SK-N-SH (cell line): ENCODE measurements at regions not wholly inside any gene's neighbourhood (a gene's known extent, or its start where the extent isn't known, plus 50 kb on each side); places are given as distances from the start of the nearest gene placed in this dataset.
A peak's percentile ranks its signal among the peaks of the same experiment; 100 is the strongest.

Source experiments
- CTCF ChIA-PET: fragments of 300-600, 350-600 bp; formaldehyde crosslinking; extraction: SDS; loops from one replicate; lab custom pipeline; 2021; lab: Yijun Ruan, JAX
- POLR2A ChIA-PET: fragments of 350-600 bp; sonication (Branson Sonifier 250); formaldehyde crosslinking; extraction: SDS; loops from one replicate; lab custom pipeline; 2020; ENCODE audit warnings: antibody characterized with exemption, inconsistent platforms; lab: Yijun Ruan, JAX
- DNase-seq: peaks from one replicate; pipeline ENCODE4 v3.0.0; 2012
- H2AFZ ChIP-seq: fragments of 200-600 bp; sonication (generic); 2 replicates; pipeline ENCODE4 v1.8.1; 2016; ENCODE audit warnings: antibody characterized with exemption, mild to moderate bottlenecking, low read depth
- H3F3A ChIP-seq: fragments of 200-600 bp; sonication (generic); replicated peaks from 2 replicates; pipeline ENCODE3; 2016; ENCODE audit warnings: antibody characterized with exemption, mild to moderate bottlenecking; ENCODE audit not compliant: insufficient read depth
- H3K27ac ChIP-seq, 2 experiments: fragments of 200-500 bp in 1 of 2; fragments of 200-600 bp in 1 of 2; sonication (Bioruptor generic) in 1 of 2; sonication (generic), shearing (Covaris generic) in 1 of 2; 2 replicates each; pipeline versions ENCODE4 v1.5.1 to v1.6.1; 2014 to 2016; ENCODE audit warnings: low read depth in 2 of 2, inconsistent platforms in 1 of 2, low read length in 1 of 2, mild to moderate bottlenecking in 1 of 2, mixed read lengths in 1 of 2
- H3K27me3 ChIP-seq: fragments of 200-600 bp; sonication (generic), shearing (Covaris generic); 2 replicates; pipeline ENCODE4 v1.6.1; 2016; ENCODE audit warnings: mixed run types; ENCODE audit not compliant: insufficient read depth
- H3K36me3 ChIP-seq, 2 experiments: fragments of 200-500 bp in 1 of 2; fragments of 200-600 bp in 1 of 2; sonication (Bioruptor generic) in 1 of 2; sonication (generic) in 1 of 2; replicated peaks in 1 of 2; 2 replicates each; pipeline versions ENCODE3 to v1.5.1; 2014 to 2016; ENCODE audit warnings: low read length in 1 of 2, mild to moderate bottlenecking in 1 of 2; ENCODE audit not compliant: insufficient read depth in 2 of 2, control insufficient read depth in 1 of 2
- H3K4me1 ChIP-seq, 2 experiments: fragments of 200-500 bp in 1 of 2; fragments of 200-600 bp in 1 of 2; sonication (Bioruptor generic) in 1 of 2; sonication (generic), shearing (Covaris generic) in 1 of 2; 2 replicates each; pipeline versions ENCODE4 v1.5.1 to v1.6.1; 2014 to 2016; ENCODE audit warnings: low read depth in 1 of 2, low read length in 1 of 2, mixed run types in 1 of 2; ENCODE audit not compliant: insufficient read depth in 2 of 2, control insufficient read depth in 1 of 2
- H3K4me2 ChIP-seq: fragments of 200-600 bp; sonication (generic), shearing (Covaris generic); 2 replicates; pipeline ENCODE4 v1.6.1; 2017; ENCODE audit warnings: mixed run types
- H3K4me3 ChIP-seq, 2 experiments: fragments of 200-500 bp in 1 of 2; fragments of 200-600 bp in 1 of 2; sonication (Bioruptor generic) in 1 of 2; sonication (generic), shearing (Covaris generic) in 1 of 2; 2 replicates each; pipeline versions ENCODE4 v1.5.1 to v1.8.1; 2014 to 2016; ENCODE audit warnings: low read depth in 2 of 2, inconsistent platforms in 1 of 2, low read length in 1 of 2, mild to moderate bottlenecking in 1 of 2, mixed read lengths in 1 of 2, moderate library complexity in 1 of 2
- H3K79me2 ChIP-seq: fragments of 200-600 bp; sonication (generic); 2 replicates; pipeline ENCODE4 v1.8.1; 2017; ENCODE audit warnings: mild to moderate bottlenecking; ENCODE audit not compliant: insufficient read depth
- H3K9ac ChIP-seq: fragments of 200-600 bp; sonication (generic); 2 replicates; pipeline ENCODE4 v1.6.1; 2017; ENCODE audit warnings: mixed run types
- H3K9me2 ChIP-seq: fragments of 200-600 bp; sonication (generic); 2 replicates; pipeline ENCODE4 v1.6.1; 2017; ENCODE audit warnings: mixed run types
- H3K9me3 ChIP-seq: fragments of 200-600 bp; sonication (generic); 2 replicates; pipeline ENCODE4 v1.6.1; 2017; ENCODE audit warnings: mixed run types, mild to moderate bottlenecking, moderate library complexity
- H4K20me1 ChIP-seq: fragments of 200-600 bp; sonication (generic); 2 replicates; pipeline ENCODE4 v1.6.1; 2017; ENCODE audit warnings: mild to moderate bottlenecking, mixed run types; ENCODE audit not compliant: insufficient read depth
- CHD2 ChIP-seq: fragments of 150-350 bp; IDR thresholded peaks from 2 replicates; pipeline ENCODE4 v1.6.1; 2018; ENCODE audit warnings: low read length; ENCODE audit not compliant: partially characterized antibody
- CTCF ChIP-seq: fragments of 200-600 bp; sonication (generic); IDR thresholded peaks from 2 replicates; pipeline ENCODE4 v1.6.1; 2017; ENCODE audit warnings: antibody characterized with exemption, mild to moderate bottlenecking, moderate library complexity
- ELF1 ChIP-seq: IDR thresholded peaks from 2 replicates; pipeline ENCODE4 v1.4.0; 2012
- EP300 ChIP-seq, 2 experiments: IDR thresholded peaks; 2 replicates each; pipeline versions ENCODE4 v1.4.0 to v1.6.1; 2012; ENCODE audit warnings: borderline replicate concordance in 1 of 2, low read depth in 1 of 2, low read length in 1 of 2
- FOSL2 ChIP-seq: IDR thresholded peaks from 2 replicates; pipeline ENCODE4 v1.4.0; 2012; ENCODE audit warnings: low read depth, mild to moderate bottlenecking, moderate library complexity, borderline replicate concordance
- FOXM1 ChIP-seq: IDR thresholded peaks from 2 replicates; pipeline ENCODE4 v1.4.0; 2012; ENCODE audit warnings: low read depth, mild to moderate bottlenecking
- GATA2 ChIP-seq: sonication (generic); formaldehyde crosslinking; IDR thresholded peaks from 2 replicates; pipeline ENCODE4 v1.5.0; 2020; ENCODE audit warnings: mild to moderate bottlenecking, missing genetic modification reagents
- JUND ChIP-seq: IDR thresholded peaks from 2 replicates; pipeline ENCODE4 v1.4.0; 2012
- MEF2A ChIP-seq: IDR thresholded peaks from 2 replicates; pipeline ENCODE4 v1.4.0; 2012; ENCODE audit warnings: low read depth, borderline replicate concordance
- NFIC ChIP-seq: IDR thresholded peaks from 2 replicates; pipeline ENCODE4 v1.4.0; 2012; ENCODE audit warnings: borderline replicate concordance
- PBX3 ChIP-seq: IDR thresholded peaks from 2 replicates; pipeline ENCODE4; 2012
- POLR2AphosphoS5 ChIP-seq: IDR thresholded peaks from 2 replicates; pipeline ENCODE4 v1.6.1; 2012; ENCODE audit warnings: low read depth, low read length
- RCOR1 ChIP-seq: fragments of 150-350 bp; IDR thresholded peaks from 2 replicates; pipeline ENCODE4 v1.6.1; 2017; ENCODE audit warnings: antibody characterized with exemption, low read length
- RXRA ChIP-seq: IDR thresholded peaks from 2 replicates; pipeline ENCODE4 v1.4.0; 2012; ENCODE audit warnings: low read depth, mild to moderate bottlenecking, borderline replicate concordance
- SMC3 ChIP-seq: IDR thresholded peaks from 2 replicates; pipeline ENCODE4 v1.6.1; 2012; ENCODE audit warnings: low read depth, low read length, improper control_type of control experiment
- TCF12 ChIP-seq: IDR thresholded peaks from 2 replicates; pipeline ENCODE4 v1.4.0; 2012
- TEAD4 ChIP-seq: IDR thresholded peaks from 2 replicates; pipeline ENCODE4 v1.4.0; 2012; ENCODE audit warnings: mild to moderate bottlenecking, borderline replicate concordance; ENCODE audit not compliant: insufficient read depth
- USF1 ChIP-seq: IDR thresholded peaks from 2 replicates; pipeline ENCODE4 v1.4.0; 2012; ENCODE audit warnings: low read depth, borderline replicate concordance
- WGBS: methylation state at CpG from one replicate; pipeline ENCODE4 v1.1.6; 2017; ENCODE audit warnings: low lambda C conversion rate; 5-methylcytosine and 5-hydroxymethylcytosine counted together

GRCh38 chr2:145799595-145800108, 1279.7 kb upstream of the ZEB2 start (continued):
- no peak for TF ChIP-seq CTCF
- TF ChIP-seq TEAD4: no peak
- no peak for TF ChIP-seq USF1

- DNase-seq: no peak
- H4K20me1 ChIP-seq: no peaks in the 10 kb centered on the region
- no peaks in the 10 kb centered on the region for H3K27me3 ChIP-seq
- H3K27ac ChIP-seq: peak overlapping the region in 1 of 2 experiments; percentile 41; a peak in 2 of 4 replicates
- TF ChIP-seq GATA2 (CRISPR knock-in tag) (no peak), PBX3 (no peak), SMC3 (no peak), FOSL2 (no peak)
- H3K9me2 ChIP-seq: no peaks in the 10 kb centered on the region
- POLR2A ChIA-PET: no interaction called here
- 100% methylated on average over 1 of the region's 1 CpG for WGBS
- no peaks in the 10 kb centered on the region for H3K9me3 ChIP-seq
- no peak overlapping the region for H2AFZ ChIP-seq
- CTCF ChIA-PET: no interaction called here
- H3F3A ChIP-seq: peaks cover 9% of the 10 kb centered on the region
- no peaks in the 10 kb centered on the region for H3K36me3 ChIP-seq
- H3K9ac ChIP-seq: no peak overlapping the region
- no peak overlapping the region for H3K4me2 ChIP-seq
- no peaks in the 10 kb centered on the region for H3K79me2 ChIP-seq
- H3K4me3 ChIP-seq: no peak overlapping the region
- H3K4me1 ChIP-seq: peaks cover 0 to 4% of the 10 kb centered on the region in 2 experiments; a peak in 1 of 4 replicates
Observed at GRCh38 chr2:145798419-145798818, 1278.5 kb upstream of the ZEB2 start.

GRCh38 chr2:145797692-145798091, 1277.8 kb upstream of the ZEB2 start:
- Histone ChIP-seq H3K79me2 (no peaks in the 10 kb centered on the region), H3F3A (peaks cover 9% of the 10 kb centered on the region), H3K4me1 (peaks cover 0 to 4% of the 10 kb centered on the region in 2 experiments; a peak in 1 of 4 replicates), H3K9me3 (no peaks in the 10 kb centered on the region), H3K4me2 (no peak overlapping the region), H3K9me2 (no peaks in the 10 kb centered on the region), H3K4me3 (no peak overlapping the region), H4K20me1 (no peaks in the 10 kb centered on the region), H2AFZ (no peak overlapping the region; the same call in 1 of the 2 replicates), H3K27me3 (no peaks in the 10 kb centered on the region), H3K9ac (no peak overlapping the region), H3K27ac (peak overlapping the region in 1 of 2 experiments; percentile 41; a peak in 2 of 4 replicates), H3K36me3 (no peaks in the 10 kb centered on the region)
- WGBS: 42% methylated on average over 4 of the region's 4 CpGs
- DNase-seq: no peak
- CTCF ChIA-PET: no interaction called here
- TF ChIP-seq CHD2: no peak
- peak; percentile 89 for TF ChIP-seq PBX3
- TF ChIP-seq RXRA: peak; percentile 33; the same call in 1 of the 2 replicates
- peak; percentile 92 for TF ChIP-seq TCF12
- peak; percentile 90 for TF ChIP-seq FOSL2
- TF ChIP-seq NFIC: peak; percentile 40; the same call in 1 of the 2 replicates
- TF ChIP-seq EP300 (IDR thresholded peaks at IDR 0.05; ENCODE audit: borderline replicate concordance in 1 of 2, low read depth in 1 of 2, low read length in 1 of 2): peak; percentile 16 to 70; a peak in 1 of 4 replicates
- peak; percentile 31; the same call in 1 of the 2 replicates for TF ChIP-seq POLR2AphosphoS5
- peak; percentile 92 for TF ChIP-seq JUND
- TF ChIP-seq FOXM1: no peak
- no peak for TF ChIP-seq ELF1
- TF ChIP-seq RCOR1: no peak
- 0 out of 2 replicates have a peak, but pooled peaks have one; percentile 15 for TF ChIP-seq MEF2A
- no peak for TF ChIP-seq GATA2 (CRISPR knock-in tag)
- POLR2A ChIA-PET: no interaction called here
